Choroid plexus epithelial cell (primary cell): ENCODE measurements at regions not wholly inside any gene's neighbourhood (a gene's known extent, or its start where the extent isn't known, plus 50 kb on each side); places are given as distances from the start of the nearest gene placed in this dataset.
A peak's percentile ranks its signal among the peaks of the same experiment; 100 is the strongest.
"Not testable (repeated sequence)": the region's sequence is repeated elsewhere in the genome, so short reads cannot be mapped to it uniquely, and the experiment has no call there.

Experiments used
- DNase-seq: peaks from one replicate; pipeline ENCODE4 v3.0.0-alpha.2; 2010; ENCODE audit warnings: low read depth
- H3K4me3 ChIP-seq: 2 replicates; pipeline ENCODE4 v1.5.1; 2011; ENCODE audit warnings: low read depth, mild to moderate bottlenecking, control low read depth, low read length, moderate library complexity
- CTCF ChIP-seq: conservative IDR thresholded peaks from 2 replicates; pipeline ENCODE4 v1.5.1; 2011; ENCODE audit warnings: low read depth, mild to moderate bottlenecking, control low read depth, inconsistent platforms, low read length, moderate library complexity

- DNase-seq: peak; percentile 2
- H3K4me3 ChIP-seq: not testable (repeated sequence)
- peak; percentile 11 for TF ChIP-seq CTCF
These were observed 1262.5 kb downstream of the RAPGEF2 start for GRCh38 chr4:160365383-160365782.

- DNase-seq: peak; percentile 4
- TF ChIP-seq CTCF: no peak
- H3K4me3 ChIP-seq: no peak overlapping the region
These were observed 1267.2 kb downstream of the RAPGEF2 start for GRCh38 chr4:160370046-160370445.

GRCh38 chr4:160371446-160371845 lies 1268.6 kb downstream of the RAPGEF2 start:
- H3K4me3 ChIP-seq: no peak overlapping the region
- peak; percentile 8 for DNase-seq
- no peak for TF ChIP-seq CTCF

GRCh38 chr4:160372390-160372789 lies 1269.5 kb downstream of the RAPGEF2 start:
- DNase-seq: no peak
- TF ChIP-seq CTCF: no peak
- no peak overlapping the region for H3K4me3 ChIP-seq

GRCh38 chr4:160373911-160374310 lies 1271.0 kb downstream of the RAPGEF2 start:
- TF ChIP-seq CTCF: no peak
- no peak overlapping the region for H3K4me3 ChIP-seq
- DNase-seq: no peak

DNA sequence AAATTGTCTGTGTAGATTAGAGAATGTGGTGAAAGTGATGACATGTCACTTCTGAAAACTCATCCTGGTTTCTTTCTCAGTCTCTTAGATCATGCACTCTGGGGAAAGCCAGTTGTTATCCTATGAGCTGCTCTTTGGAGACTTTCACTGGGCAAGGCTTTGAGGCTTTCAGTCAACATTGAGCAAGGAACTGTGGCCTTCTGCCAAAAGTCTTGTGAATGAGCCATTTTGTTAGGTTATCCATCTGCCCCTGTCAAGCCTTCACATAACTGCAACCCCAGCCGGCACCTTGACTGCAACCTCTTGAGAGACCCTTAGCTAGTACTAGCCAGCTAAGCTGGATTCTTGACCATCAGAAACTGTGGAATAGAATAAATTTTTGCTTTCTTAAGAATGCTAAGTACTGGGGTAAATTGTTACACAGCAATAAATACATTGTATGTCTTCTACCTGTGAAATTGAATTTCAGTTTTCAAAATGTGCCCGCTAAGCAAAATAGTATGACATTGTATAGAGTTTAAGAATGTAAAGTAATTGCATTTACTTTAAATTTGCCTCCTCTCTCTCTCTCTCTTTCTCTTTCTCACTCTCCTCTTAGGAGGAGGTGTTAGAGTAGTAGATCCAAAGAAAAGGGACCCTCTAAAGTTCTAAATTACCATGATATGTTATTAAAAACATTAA lies 1273.0 kb downstream of the RAPGEF2 start:
- no peak overlapping the region for H3K4me3 ChIP-seq
- no peak for TF ChIP-seq CTCF
- peak; percentile 32 for DNase-seq

DNA sequence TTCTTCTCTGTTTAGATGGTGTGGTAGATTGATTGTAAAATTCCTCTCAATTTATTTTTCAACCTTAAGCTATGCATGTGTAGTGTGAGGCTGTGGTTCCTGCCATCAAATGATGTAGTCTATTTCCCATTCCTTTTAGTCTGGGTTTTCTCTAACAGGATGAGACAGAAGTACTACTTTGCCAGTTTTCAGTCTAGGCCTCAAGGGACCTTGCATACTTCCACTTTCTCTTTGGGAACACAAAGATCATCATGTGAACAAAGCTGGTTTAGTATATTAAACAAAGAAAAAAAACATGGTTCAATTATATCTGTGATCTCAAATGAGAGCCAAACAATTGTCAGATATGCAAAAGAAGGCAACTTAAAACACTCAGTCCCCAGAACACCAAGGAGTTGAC lies 1284.0 kb downstream of the RAPGEF2 start:
- DNase-seq: peak; percentile 25
- no peak for TF ChIP-seq CTCF
- no peak overlapping the region for H3K4me3 ChIP-seq
